SK-N-SH (cell line): ENCODE measurements at regions not wholly inside any gene's neighbourhood (a gene's known extent, or its start where the extent isn't known, plus 50 kb on each side); places are given as distances from the start of the nearest gene placed in this dataset.

Source experiments
- CTCF ChIA-PET: fragments of 300-600, 350-600 bp; formaldehyde crosslinking; extraction: SDS; loops from one replicate; lab custom pipeline; 2021; lab: Yijun Ruan, JAX
- POLR2A ChIA-PET: fragments of 350-600 bp; sonication (Branson Sonifier 250); formaldehyde crosslinking; extraction: SDS; loops from one replicate; lab custom pipeline; 2020; ENCODE audit warnings: antibody characterized with exemption, inconsistent platforms; lab: Yijun Ruan, JAX
- DNase-seq: peaks from one replicate; pipeline ENCODE4 v3.0.0; 2012
- H2AFZ ChIP-seq: fragments of 200-600 bp; sonication (generic); 2 replicates; pipeline ENCODE4 v1.8.1; 2016; ENCODE audit warnings: antibody characterized with exemption, mild to moderate bottlenecking, low read depth
- H3F3A ChIP-seq: fragments of 200-600 bp; sonication (generic); replicated peaks from 2 replicates; pipeline ENCODE3; 2016; ENCODE audit warnings: antibody characterized with exemption, mild to moderate bottlenecking; ENCODE audit not compliant: insufficient read depth
- H3K27ac ChIP-seq, 2 experiments: fragments of 200-500 bp in 1 of 2; fragments of 200-600 bp in 1 of 2; sonication (Bioruptor generic) in 1 of 2; sonication (generic), shearing (Covaris generic) in 1 of 2; 2 replicates each; pipeline versions ENCODE4 v1.5.1 to v1.6.1; 2014 to 2016; ENCODE audit warnings: low read depth in 2 of 2, inconsistent platforms in 1 of 2, low read length in 1 of 2, mild to moderate bottlenecking in 1 of 2, mixed read lengths in 1 of 2
- H3K27me3 ChIP-seq: fragments of 200-600 bp; sonication (generic), shearing (Covaris generic); 2 replicates; pipeline ENCODE4 v1.6.1; 2016; ENCODE audit warnings: mixed run types; ENCODE audit not compliant: insufficient read depth
- H3K36me3 ChIP-seq, 2 experiments: fragments of 200-500 bp in 1 of 2; fragments of 200-600 bp in 1 of 2; sonication (Bioruptor generic) in 1 of 2; sonication (generic) in 1 of 2; replicated peaks in 1 of 2; 2 replicates each; pipeline versions ENCODE3 to v1.5.1; 2014 to 2016; ENCODE audit warnings: low read length in 1 of 2, mild to moderate bottlenecking in 1 of 2; ENCODE audit not compliant: insufficient read depth in 2 of 2, control insufficient read depth in 1 of 2
- H3K4me1 ChIP-seq, 2 experiments: fragments of 200-500 bp in 1 of 2; fragments of 200-600 bp in 1 of 2; sonication (Bioruptor generic) in 1 of 2; sonication (generic), shearing (Covaris generic) in 1 of 2; 2 replicates each; pipeline versions ENCODE4 v1.5.1 to v1.6.1; 2014 to 2016; ENCODE audit warnings: low read depth in 1 of 2, low read length in 1 of 2, mixed run types in 1 of 2; ENCODE audit not compliant: insufficient read depth in 2 of 2, control insufficient read depth in 1 of 2
- H3K4me2 ChIP-seq: fragments of 200-600 bp; sonication (generic), shearing (Covaris generic); 2 replicates; pipeline ENCODE4 v1.6.1; 2017; ENCODE audit warnings: mixed run types
- H3K4me3 ChIP-seq, 2 experiments: fragments of 200-500 bp in 1 of 2; fragments of 200-600 bp in 1 of 2; sonication (Bioruptor generic) in 1 of 2; sonication (generic), shearing (Covaris generic) in 1 of 2; 2 replicates each; pipeline versions ENCODE4 v1.5.1 to v1.8.1; 2014 to 2016; ENCODE audit warnings: low read depth in 2 of 2, inconsistent platforms in 1 of 2, low read length in 1 of 2, mild to moderate bottlenecking in 1 of 2, mixed read lengths in 1 of 2, moderate library complexity in 1 of 2
- H3K79me2 ChIP-seq: fragments of 200-600 bp; sonication (generic); 2 replicates; pipeline ENCODE4 v1.8.1; 2017; ENCODE audit warnings: mild to moderate bottlenecking; ENCODE audit not compliant: insufficient read depth
- H3K9ac ChIP-seq: fragments of 200-600 bp; sonication (generic); 2 replicates; pipeline ENCODE4 v1.6.1; 2017; ENCODE audit warnings: mixed run types
- H3K9me2 ChIP-seq: fragments of 200-600 bp; sonication (generic); 2 replicates; pipeline ENCODE4 v1.6.1; 2017; ENCODE audit warnings: mixed run types
- H3K9me3 ChIP-seq: fragments of 200-600 bp; sonication (generic); 2 replicates; pipeline ENCODE4 v1.6.1; 2017; ENCODE audit warnings: mixed run types, mild to moderate bottlenecking, moderate library complexity
- H4K20me1 ChIP-seq: fragments of 200-600 bp; sonication (generic); 2 replicates; pipeline ENCODE4 v1.6.1; 2017; ENCODE audit warnings: mild to moderate bottlenecking, mixed run types; ENCODE audit not compliant: insufficient read depth
- CHD2 ChIP-seq: fragments of 150-350 bp; IDR thresholded peaks from 2 replicates; pipeline ENCODE4 v1.6.1; 2018; ENCODE audit warnings: low read length; ENCODE audit not compliant: partially characterized antibody
- FOXJ3 ChIP-seq: sonication (generic); formaldehyde crosslinking; IDR thresholded peaks from 2 replicates; pipeline ENCODE4 v1.5.1; 2020; ENCODE audit warnings: mild to moderate bottlenecking, missing genetic modification reagents
- FOXM1 ChIP-seq: IDR thresholded peaks from 2 replicates; pipeline ENCODE4 v1.4.0; 2012; ENCODE audit warnings: low read depth, mild to moderate bottlenecking
- IRF3 ChIP-seq: fragments of 150-350 bp; IDR thresholded peaks from 2 replicates; pipeline ENCODE4 v1.6.1; 2016; ENCODE audit warnings: mild to moderate bottlenecking, low read depth, low read length
- MEF2A ChIP-seq: IDR thresholded peaks from 2 replicates; pipeline ENCODE4 v1.4.0; 2012; ENCODE audit warnings: low read depth, borderline replicate concordance
- MXI1 ChIP-seq: IDR thresholded peaks from 2 replicates; pipeline ENCODE4 v1.6.1; 2012; ENCODE audit warnings: mild to moderate bottlenecking, low read depth, low read length, improper control_type of control experiment
- POLR2AphosphoS5 ChIP-seq: IDR thresholded peaks from 2 replicates; pipeline ENCODE4 v1.6.1; 2012; ENCODE audit warnings: low read depth, low read length
- RCOR1 ChIP-seq: fragments of 150-350 bp; IDR thresholded peaks from 2 replicates; pipeline ENCODE4 v1.6.1; 2017; ENCODE audit warnings: antibody characterized with exemption, low read length
- RXRA ChIP-seq: IDR thresholded peaks from 2 replicates; pipeline ENCODE4 v1.4.0; 2012; ENCODE audit warnings: low read depth, mild to moderate bottlenecking, borderline replicate concordance
- SIN3A ChIP-seq: IDR thresholded peaks from 2 replicates; pipeline ENCODE4 v1.6.1; 2012; ENCODE audit warnings: low read depth, mild to moderate bottlenecking, low read length, moderate library complexity, borderline replicate concordance
- TCF12 ChIP-seq: IDR thresholded peaks from 2 replicates; pipeline ENCODE4 v1.4.0; 2012
- TEAD4 ChIP-seq: IDR thresholded peaks from 2 replicates; pipeline ENCODE4 v1.4.0; 2012; ENCODE audit warnings: mild to moderate bottlenecking, borderline replicate concordance; ENCODE audit not compliant: insufficient read depth
- WGBS: methylation state at CpG from one replicate; pipeline ENCODE4 v1.1.6; 2017; ENCODE audit warnings: low lambda C conversion rate; 5-methylcytosine and 5-hydroxymethylcytosine counted together
- TF ChIP-seq, protein P1 (sequence below): fragments of 200-600 bp; sonication (generic); IDR thresholded peaks from 2 replicates; pipeline ENCODE4 v1.6.1; 2017; ENCODE audit warnings: antibody characterized with exemption, mild to moderate bottlenecking, moderate library complexity
- TF ChIP-seq, protein P2 (sequence below): IDR thresholded peaks from 2 replicates; pipeline ENCODE4 v1.4.0; 2012; ENCODE audit warnings: low read depth, borderline replicate concordance

- H4K20me1 ChIP-seq = no peaks in the 10 kb centered on the region
- H2AFZ ChIP-seq = no peak overlapping the region
- no peak overlapping the region for H3K9ac ChIP-seq
- ChIA-PET POLR2A (no interaction called here), CTCF (no interaction called here)
- no peaks in the 10 kb centered on the region for H3K79me2 ChIP-seq
- no peak for DNase-seq
- no peak overlapping the region for H3K4me3 ChIP-seq
- no peaks in the 10 kb centered on the region for H3K9me3 ChIP-seq
- no peaks in the 10 kb centered on the region for H3K9me2 ChIP-seq
- TF ChIP-seq IRF3 = no peak
- no peak for TF ChIP-seq RCOR1
- TF ChIP-seq POLR2AphosphoS5 = no peak
- TF ChIP-seq FOXM1 = no peak
- TF ChIP-seq RXRA = no peak
- no peak for TF ChIP-seq CHD2
- no peak for TF ChIP-seq MXI1
- no peak for TF ChIP-seq TCF12
- no peak for TF ChIP-seq TEAD4
- H3K36me3 ChIP-seq = no peaks in the 10 kb centered on the region
- H3K4me1 ChIP-seq = peaks cover 0 to 8% of the 10 kb centered on the region in 2 experiments; a peak in 2 of 4 replicates
- H3K27ac ChIP-seq = no peak overlapping the region
- no peaks in the 10 kb centered on the region for H3F3A ChIP-seq
- no peaks in the 10 kb centered on the region for H3K27me3 ChIP-seq
- H3K4me2 ChIP-seq = no peak overlapping the region
Measured at GRCh38 chr1:168829876-168830275, 100.9 kb upstream of the DPT start.

DNA sequence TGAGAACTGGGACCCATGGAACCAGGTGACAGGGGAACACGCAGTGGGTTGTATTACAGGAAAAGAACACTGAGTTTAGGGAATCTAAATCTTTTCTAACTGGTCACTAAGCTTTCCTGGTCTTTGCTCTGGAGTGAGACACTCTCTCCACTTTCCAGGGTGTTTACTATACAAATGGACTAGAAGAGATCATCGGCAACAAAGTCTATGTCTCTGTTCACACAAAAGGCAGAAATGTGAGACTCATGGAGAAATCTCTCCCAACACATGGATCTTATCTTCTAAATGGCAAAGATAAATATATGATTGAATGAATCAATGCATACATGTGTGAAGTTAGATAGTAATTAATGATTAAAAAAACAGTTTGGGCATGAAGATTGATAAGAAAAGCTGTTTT lies 101.6 kb upstream of the DPT start:
- Histone ChIP-seq H3K27ac (no peak overlapping the region), H3K27me3 (no peaks in the 10 kb centered on the region), H3K36me3 (no peaks in the 10 kb centered on the region), H3K4me1 (peaks cover 0 to 8% of the 10 kb centered on the region in 2 experiments; a peak in 2 of 4 replicates), H3K9me2 (no peaks in the 10 kb centered on the region), H3K79me2 (no peaks in the 10 kb centered on the region), H3K9me3 (no peaks in the 10 kb centered on the region), H3F3A (no peaks in the 10 kb centered on the region), H3K4me2 (no peak overlapping the region), H3K9ac (no peak overlapping the region), H3K4me3 (no peak overlapping the region), H2AFZ (no peak overlapping the region), H4K20me1 (no peaks in the 10 kb centered on the region)
- CTCF ChIA-PET = interaction anchor here (1.0 to 1.1 kb wide), 2 partner anchors 74 to 518 kb away, joined by 3 to 4 read pairs; no protein-coding TSS in a partner anchor
- 62% methylated on average over 2 of the region's 2 CpGs for WGBS
- no peak for DNase-seq
- TF ChIP-seq MXI1 (no peak), MEF2A (no peak), IRF3 (no peak), CHD2 (no peak), SIN3A (no peak), FOXJ3 (CRISPR knock-in tag) (no peak), TEAD4 (no peak)
- TF ChIP-seq, protein P1, sequence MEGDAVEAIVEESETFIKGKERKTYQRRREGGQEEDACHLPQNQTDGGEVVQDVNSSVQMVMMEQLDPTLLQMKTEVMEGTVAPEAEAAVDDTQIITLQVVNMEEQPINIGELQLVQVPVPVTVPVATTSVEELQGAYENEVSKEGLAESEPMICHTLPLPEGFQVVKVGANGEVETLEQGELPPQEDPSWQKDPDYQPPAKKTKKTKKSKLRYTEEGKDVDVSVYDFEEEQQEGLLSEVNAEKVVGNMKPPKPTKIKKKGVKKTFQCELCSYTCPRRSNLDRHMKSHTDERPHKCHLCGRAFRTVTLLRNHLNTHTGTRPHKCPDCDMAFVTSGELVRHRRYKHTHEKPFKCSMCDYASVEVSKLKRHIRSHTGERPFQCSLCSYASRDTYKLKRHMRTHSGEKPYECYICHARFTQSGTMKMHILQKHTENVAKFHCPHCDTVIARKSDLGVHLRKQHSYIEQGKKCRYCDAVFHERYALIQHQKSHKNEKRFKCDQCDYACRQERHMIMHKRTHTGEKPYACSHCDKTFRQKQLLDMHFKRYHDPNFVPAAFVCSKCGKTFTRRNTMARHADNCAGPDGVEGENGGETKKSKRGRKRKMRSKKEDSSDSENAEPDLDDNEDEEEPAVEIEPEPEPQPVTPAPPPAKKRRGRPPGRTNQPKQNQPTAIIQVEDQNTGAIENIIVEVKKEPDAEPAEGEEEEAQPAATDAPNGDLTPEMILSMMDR = no peak
- TF ChIP-seq, protein P2, sequence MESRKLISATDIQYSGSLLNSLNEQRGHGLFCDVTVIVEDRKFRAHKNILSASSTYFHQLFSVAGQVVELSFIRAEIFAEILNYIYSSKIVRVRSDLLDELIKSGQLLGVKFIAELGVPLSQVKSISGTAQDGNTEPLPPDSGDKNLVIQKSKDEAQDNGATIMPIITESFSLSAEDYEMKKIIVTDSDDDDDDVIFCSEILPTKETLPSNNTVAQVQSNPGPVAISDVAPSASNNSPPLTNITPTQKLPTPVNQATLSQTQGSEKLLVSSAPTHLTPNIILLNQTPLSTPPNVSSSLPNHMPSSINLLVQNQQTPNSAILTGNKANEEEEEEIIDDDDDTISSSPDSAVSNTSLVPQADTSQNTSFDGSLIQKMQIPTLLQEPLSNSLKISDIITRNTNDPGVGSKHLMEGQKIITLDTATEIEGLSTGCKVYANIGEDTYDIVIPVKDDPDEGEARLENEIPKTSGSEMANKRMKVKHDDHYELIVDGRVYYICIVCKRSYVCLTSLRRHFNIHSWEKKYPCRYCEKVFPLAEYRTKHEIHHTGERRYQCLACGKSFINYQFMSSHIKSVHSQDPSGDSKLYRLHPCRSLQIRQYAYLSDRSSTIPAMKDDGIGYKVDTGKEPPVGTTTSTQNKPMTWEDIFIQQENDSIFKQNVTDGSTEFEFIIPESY = no peak
- POLR2A ChIA-PET = no interaction called here
